Activated T-cell treated with anti-CD3 and anti-CD28 coated beads, Interleukin-2, amount 50 U/mL, for 24 hours (primary cell): ENCODE measurements at regions not wholly inside any gene's neighbourhood (a gene's known extent, or its start where the extent isn't known, plus 50 kb on each side); places are given as distances from the start of the nearest gene placed in this dataset.

ENCODE experiments used
- DNase-seq: peaks from one replicate; pipeline ENCODE4 v3.0.0-alpha.2; 2020
- H3K27ac Mint-ChIP-seq: 2 replicates; pipeline ENCODE4 v1.8.0; 2020; ENCODE audit warnings: mild to moderate bottlenecking, mixed read lengths
- H3K27me3 Mint-ChIP-seq: 2 replicates; pipeline ENCODE4 v1.8.0; 2020; ENCODE audit warnings: mixed read lengths
- H3K36me3 Mint-ChIP-seq: 2 replicates; pipeline ENCODE4 v1.8.0; 2020; ENCODE audit warnings: low read depth, mixed read lengths
- H3K4me1 Mint-ChIP-seq: 2 replicates; pipeline ENCODE4 v1.8.0; 2020; ENCODE audit warnings: low read depth, mixed read lengths
- H3K4me3 Mint-ChIP-seq: 2 replicates; pipeline ENCODE4 v1.8.0; 2020; ENCODE audit warnings: mild to moderate bottlenecking, moderate library complexity, mixed read lengths
- H3K9me3 Mint-ChIP-seq: 2 replicates; pipeline ENCODE4 v1.8.0; 2020; ENCODE audit warnings: mixed read lengths

- Mint-ChIP-seq H3K9me3 (no peaks in the 10 kb centered on the region), H3K27me3 (no peaks in the 10 kb centered on the region)
Observed at GRCh38 chr5:67467110-67467509, 270.5 kb upstream of the CD180 start.

GRCh38 chr5:67465537-67466207 is 269.1 kb upstream of the CD180 start:
- H3K4me3 Mint-ChIP-seq: no peak overlapping the region
- no peaks in the 10 kb centered on the region for H3K27me3 Mint-ChIP-seq
- H3K27ac Mint-ChIP-seq: no peak overlapping the region
- no peak for DNase-seq
- H3K9me3 Mint-ChIP-seq: no peaks in the 10 kb centered on the region
- no peaks in the 10 kb centered on the region for H3K36me3 Mint-ChIP-seq
- H3K4me1 Mint-ChIP-seq: no peaks in the 10 kb centered on the region

More at GRCh38 chr5:67467110-67467509, 270.5 kb upstream of the CD180 start:
- no peaks in the 10 kb centered on the region for H3K36me3 Mint-ChIP-seq
- H3K27ac Mint-ChIP-seq: no peak overlapping the region
- H3K4me1 Mint-ChIP-seq: no peaks in the 10 kb centered on the region
- no peak for DNase-seq
- H3K4me3 Mint-ChIP-seq: no peak overlapping the region

GRCh38 chr5:67462147-67462546 is 265.5 kb upstream of the CD180 start:
- Mint-ChIP-seq H3K27ac (no peak overlapping the region), H3K36me3 (no peaks in the 10 kb centered on the region), H3K4me1 (no peaks in the 10 kb centered on the region), H3K27me3 (no peaks in the 10 kb centered on the region), H3K4me3 (no peak overlapping the region), H3K9me3 (no peaks in the 10 kb centered on the region)
- no peak for DNase-seq

- peaks cover 12% of the 10 kb centered on the region for H3K4me1 Mint-ChIP-seq
Observed at GRCh38 chr5:67459253-67459652, 262.7 kb upstream of the CD180 start.

GRCh38 chr5:67455970-67456369 is 259.4 kb upstream of the CD180 start:
- Mint-ChIP-seq H3K4me1 (peaks cover 12% of the 10 kb centered on the region), H3K27ac (no peak overlapping the region), H3K9me3 (no peaks in the 10 kb centered on the region), H3K27me3 (no peaks in the 10 kb centered on the region), H3K36me3 (no peaks in the 10 kb centered on the region), H3K4me3 (no peak overlapping the region)
- no peak for DNase-seq

More at GRCh38 chr5:67459253-67459652, 262.7 kb upstream of the CD180 start:
- no peaks in the 10 kb centered on the region for H3K9me3 Mint-ChIP-seq
- no peak overlapping the region for H3K4me3 Mint-ChIP-seq
- DNase-seq: no peak
- H3K27me3 Mint-ChIP-seq: no peaks in the 10 kb centered on the region
- H3K27ac Mint-ChIP-seq: no peak overlapping the region
- H3K36me3 Mint-ChIP-seq: no peaks in the 10 kb centered on the region

GRCh38 chr5:67454957-67455561 is 258.5 kb upstream of the CD180 start:
- Mint-ChIP-seq H3K27ac (no peak overlapping the region), H3K4me3 (no peak overlapping the region), H3K9me3 (no peaks in the 10 kb centered on the region), H3K27me3 (peaks cover 2% of the 10 kb centered on the region), H3K4me1 (peaks cover 12% of the 10 kb centered on the region), H3K36me3 (no peaks in the 10 kb centered on the region)
- no peak for DNase-seq

GRCh38 chr5:67453111-67453905 is 256.7 kb upstream of the CD180 start:
- no peak overlapping the region for H3K27ac Mint-ChIP-seq
- DNase-seq: no peak
- H3K4me1 Mint-ChIP-seq: peaks cover 12% of the 10 kb centered on the region
- no peaks in the 10 kb centered on the region for H3K9me3 Mint-ChIP-seq
- H3K27me3 Mint-ChIP-seq: peaks cover 2% of the 10 kb centered on the region
- H3K4me3 Mint-ChIP-seq: no peak overlapping the region
- H3K36me3 Mint-ChIP-seq: no peaks in the 10 kb centered on the region

GRCh38 chr5:67451640-67452279 is 255.2 kb upstream of the CD180 start:
- Mint-ChIP-seq H3K4me3 (no peak overlapping the region), H3K27ac (no peak overlapping the region), H3K4me1 (peaks cover 11% of the 10 kb centered on the region), H3K36me3 (no peaks in the 10 kb centered on the region), H3K9me3 (no peaks in the 10 kb centered on the region), H3K27me3 (peaks cover 2% of the 10 kb centered on the region)
- DNase-seq: no peak

GRCh38 chr5:67447732-67448131 is 251.1 kb upstream of the CD180 start:
- no peaks in the 10 kb centered on the region for H3K4me1 Mint-ChIP-seq
- H3K27ac Mint-ChIP-seq: no peak overlapping the region
- H3K36me3 Mint-ChIP-seq: no peaks in the 10 kb centered on the region
- H3K9me3 Mint-ChIP-seq: no peaks in the 10 kb centered on the region
- H3K27me3 Mint-ChIP-seq: peaks cover 2% of the 10 kb centered on the region
- no peak for DNase-seq
- no peak overlapping the region for H3K4me3 Mint-ChIP-seq

- no peak overlapping the region for H3K27ac Mint-ChIP-seq
- DNase-seq: no peak
- H3K9me3 Mint-ChIP-seq: peaks cover 2% of the 10 kb centered on the region
- no peaks in the 10 kb centered on the region for H3K36me3 Mint-ChIP-seq
- no peaks in the 10 kb centered on the region for H3K4me1 Mint-ChIP-seq
- no peak overlapping the region for H3K4me3 Mint-ChIP-seq
- no peaks in the 10 kb centered on the region for H3K27me3 Mint-ChIP-seq
Observed at GRCh38 chr5:67437905-67438845, 241.6 kb upstream of the CD180 start.

- Mint-ChIP-seq H3K4me1 (no peaks in the 10 kb centered on the region), H3K27me3 (no peaks in the 10 kb centered on the region), H3K9me3 (peaks cover 2% of the 10 kb centered on the region), H3K27ac (no peak overlapping the region), H3K36me3 (no peaks in the 10 kb centered on the region), H3K4me3 (no peak overlapping the region)
- DNase-seq: no peak
Observed at GRCh38 chr5:67435032-67435431, 238.4 kb upstream of the CD180 start.

- H3K4me1 Mint-ChIP-seq: no peaks in the 10 kb centered on the region
Observed at GRCh38 chr5:67434466-67434865, 237.9 kb upstream of the CD180 start.

GRCh38 chr5:67432606-67433005 is 236.0 kb upstream of the CD180 start:
- Mint-ChIP-seq H3K4me3 (no peak overlapping the region), H3K4me1 (no peaks in the 10 kb centered on the region), H3K27me3 (no peaks in the 10 kb centered on the region), H3K36me3 (no peaks in the 10 kb centered on the region), H3K27ac (no peak overlapping the region), H3K9me3 (peaks cover 2% of the 10 kb centered on the region)
- no peak for DNase-seq

More at GRCh38 chr5:67434466-67434865, 237.9 kb upstream of the CD180 start:
- Mint-ChIP-seq H3K36me3 (no peaks in the 10 kb centered on the region), H3K27me3 (no peaks in the 10 kb centered on the region), H3K9me3 (peaks cover 2% of the 10 kb centered on the region), H3K4me3 (no peak overlapping the region), H3K27ac (no peak overlapping the region)
- DNase-seq: no peak

- peaks cover 2% of the 10 kb centered on the region for H3K9me3 Mint-ChIP-seq
- no peak for DNase-seq
- H3K27me3 Mint-ChIP-seq: no peaks in the 10 kb centered on the region
- H3K27ac Mint-ChIP-seq: no peak overlapping the region
- H3K36me3 Mint-ChIP-seq: no peaks in the 10 kb centered on the region
- H3K4me3 Mint-ChIP-seq: no peak overlapping the region
- H3K4me1 Mint-ChIP-seq: no peaks in the 10 kb centered on the region
Observed at GRCh38 chr5:67431191-67431590, 234.6 kb upstream of the CD180 start.
